Glutamatergic neuron (in vitro differentiated cells): ENCODE measurements at regions not wholly inside any gene's neighbourhood (a gene's known extent, or its start where the extent isn't known, plus 50 kb on each side); places are given as distances from the start of the nearest gene placed in this dataset.
A peak's percentile ranks its signal among the peaks of the same experiment; 100 is the strongest.
"Not testable (repeated sequence)": the region's sequence is repeated elsewhere in the genome, so short reads cannot be mapped to it uniquely, and the experiment has no call there.

Experiments used
- DNase-seq: peaks from one replicate; pipeline ENCODE4 v3.0.0; 2022
- H3K27ac Mint-ChIP-seq: one replicate; pipeline ENCODE4 v1.8.0; 2020; ENCODE audit warnings: mild to moderate bottlenecking, mixed read lengths, inconsistent platforms; ENCODE audit not compliant: unreplicated experiment
- H3K27me3 Mint-ChIP-seq: one replicate; pipeline ENCODE4 v1.8.0; 2020; ENCODE audit warnings: mild to moderate bottlenecking, moderate library complexity, mixed read lengths, inconsistent platforms; ENCODE audit not compliant: unreplicated experiment
- H3K36me3 Mint-ChIP-seq: one replicate; pipeline ENCODE4 v1.8.0; 2020; ENCODE audit warnings: mild to moderate bottlenecking, mixed read lengths, inconsistent platforms; ENCODE audit not compliant: unreplicated experiment
- H3K4me1 Mint-ChIP-seq: one replicate; pipeline ENCODE4 v1.8.0; 2020; ENCODE audit warnings: mild to moderate bottlenecking, low read depth, mixed read lengths, inconsistent platforms; ENCODE audit not compliant: unreplicated experiment
- H3K4me3 Mint-ChIP-seq: one replicate; pipeline ENCODE4 v1.8.0; 2020; ENCODE audit warnings: mild to moderate bottlenecking, mixed read lengths, inconsistent platforms; ENCODE audit not compliant: unreplicated experiment
- H3K9me3 Mint-ChIP-seq: one replicate; pipeline ENCODE4 v1.8.0; 2020; ENCODE audit warnings: mild to moderate bottlenecking, moderate library complexity, mixed read lengths, inconsistent platforms; ENCODE audit not compliant: unreplicated experiment
- TF ChIP-seq, protein P1 (sequence below): fragments of 200-600 bp; sonication (generic); IDR thresholded peaks from one replicate; pipeline ENCODE4 v1.5.0; 2021; ENCODE audit not compliant: partially characterized antibody, unreplicated experiment

DNA sequence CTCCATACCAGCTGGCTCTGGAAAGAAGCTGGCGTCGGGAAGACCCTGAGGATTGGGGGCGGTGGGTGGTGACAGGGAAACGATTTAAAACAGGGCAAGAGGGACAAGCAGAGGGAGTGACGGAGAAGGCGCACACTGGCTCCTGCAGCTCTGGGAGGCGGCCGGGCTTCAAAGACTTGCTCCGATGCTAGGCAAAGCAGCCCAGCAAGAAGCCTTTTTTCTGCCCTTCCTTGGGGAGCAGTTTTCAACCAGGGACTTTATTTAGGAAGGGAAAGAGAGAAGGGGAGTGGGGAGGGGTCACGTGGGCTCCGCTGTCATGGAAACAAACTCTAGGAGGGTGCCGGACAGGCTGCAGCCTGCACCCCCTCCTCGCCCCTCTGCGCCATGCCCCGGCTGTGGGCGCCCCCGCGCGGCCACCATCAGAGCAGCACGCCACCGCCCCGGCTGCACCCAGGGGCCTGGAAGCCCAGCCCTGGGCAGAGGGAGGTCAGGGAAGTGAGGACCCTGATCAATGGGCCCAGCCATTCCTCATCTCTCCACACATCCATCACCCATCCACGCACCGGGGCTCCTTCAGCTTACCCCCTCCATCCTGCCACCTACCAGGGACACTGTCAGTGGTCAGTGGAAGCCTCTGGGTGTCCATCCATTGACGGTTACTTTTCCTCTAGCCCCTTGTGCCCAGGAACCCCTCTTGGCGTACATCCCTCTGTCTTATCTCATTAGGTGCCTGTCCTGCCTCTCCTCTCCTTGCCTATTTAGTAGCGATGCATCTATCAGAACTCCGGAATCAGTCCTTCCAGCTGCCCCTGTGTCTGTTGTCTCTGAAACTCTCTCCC lies 66.6 kb upstream of the CCDC167 start:
- H3K9me3 Mint-ChIP-seq, result peaks cover 36% of the 10 kb centered on the region
- peak; percentile 88 for DNase-seq
- H3K27me3 Mint-ChIP-seq, result peaks cover 23% of the 10 kb centered on the region
- H3K4me3 Mint-ChIP-seq, result peak overlapping the region; percentile 86
- TF ChIP-seq, protein P1, sequence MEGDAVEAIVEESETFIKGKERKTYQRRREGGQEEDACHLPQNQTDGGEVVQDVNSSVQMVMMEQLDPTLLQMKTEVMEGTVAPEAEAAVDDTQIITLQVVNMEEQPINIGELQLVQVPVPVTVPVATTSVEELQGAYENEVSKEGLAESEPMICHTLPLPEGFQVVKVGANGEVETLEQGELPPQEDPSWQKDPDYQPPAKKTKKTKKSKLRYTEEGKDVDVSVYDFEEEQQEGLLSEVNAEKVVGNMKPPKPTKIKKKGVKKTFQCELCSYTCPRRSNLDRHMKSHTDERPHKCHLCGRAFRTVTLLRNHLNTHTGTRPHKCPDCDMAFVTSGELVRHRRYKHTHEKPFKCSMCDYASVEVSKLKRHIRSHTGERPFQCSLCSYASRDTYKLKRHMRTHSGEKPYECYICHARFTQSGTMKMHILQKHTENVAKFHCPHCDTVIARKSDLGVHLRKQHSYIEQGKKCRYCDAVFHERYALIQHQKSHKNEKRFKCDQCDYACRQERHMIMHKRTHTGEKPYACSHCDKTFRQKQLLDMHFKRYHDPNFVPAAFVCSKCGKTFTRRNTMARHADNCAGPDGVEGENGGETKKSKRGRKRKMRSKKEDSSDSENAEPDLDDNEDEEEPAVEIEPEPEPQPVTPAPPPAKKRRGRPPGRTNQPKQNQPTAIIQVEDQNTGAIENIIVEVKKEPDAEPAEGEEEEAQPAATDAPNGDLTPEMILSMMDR, result peak; percentile 84
- H3K36me3 Mint-ChIP-seq, result no peaks in the 10 kb centered on the region
- H3K27ac Mint-ChIP-seq, result peak overlapping the region; percentile 99
- peaks cover 70% of the 10 kb centered on the region for H3K4me1 Mint-ChIP-seq

DNA sequence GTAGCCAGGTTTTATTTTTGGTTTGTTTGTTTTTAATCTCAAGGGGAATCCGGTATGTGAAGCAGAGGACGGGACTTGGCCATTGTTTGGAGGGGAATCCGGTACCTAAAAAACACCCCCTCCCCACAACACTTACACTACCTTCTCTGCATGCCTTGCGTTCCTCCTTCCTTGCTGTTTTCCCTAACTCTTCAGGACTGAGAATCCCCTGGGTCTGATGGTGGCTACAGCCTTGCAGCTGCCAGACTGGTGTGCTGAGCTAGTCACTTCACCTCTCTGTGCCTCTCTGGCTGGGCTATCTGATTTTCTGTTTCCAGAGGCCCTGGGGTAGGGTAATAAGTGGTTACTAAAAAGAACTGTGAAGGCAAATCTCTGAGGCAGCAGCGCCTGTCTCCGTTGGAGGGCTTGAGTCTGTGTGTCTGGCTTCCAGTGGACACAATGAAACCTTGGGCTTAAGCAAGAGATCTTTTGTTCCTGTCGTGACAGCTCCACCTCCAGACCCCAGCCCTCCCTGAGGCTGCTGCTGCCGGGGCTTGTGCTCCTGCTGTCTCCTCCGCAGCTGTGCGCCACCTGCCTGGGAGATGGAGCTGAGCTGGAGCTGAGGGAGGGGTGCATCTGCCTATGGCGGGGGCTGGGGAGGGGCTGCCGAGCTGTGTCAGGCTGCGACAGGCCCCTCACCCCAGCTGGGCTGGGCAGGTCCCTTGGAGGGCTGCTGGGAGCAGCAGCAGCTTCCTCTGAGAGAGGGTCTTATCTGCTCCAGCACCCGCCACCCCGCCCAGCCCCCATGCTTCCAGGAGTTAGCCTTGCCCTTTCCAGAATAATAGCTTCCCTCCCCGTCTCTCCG lies 65.8 kb upstream of the CCDC167 start:
- H3K27me3 Mint-ChIP-seq, result peaks cover 25% of the 10 kb centered on the region
- peaks cover 33% of the 10 kb centered on the region for H3K9me3 Mint-ChIP-seq
- TF ChIP-seq, protein P1, result no peak
- peak overlapping the region; percentile 99 for H3K27ac Mint-ChIP-seq
- peak overlapping the region; percentile 83 for H3K4me3 Mint-ChIP-seq
- no peaks in the 10 kb centered on the region for H3K36me3 Mint-ChIP-seq
- H3K4me1 Mint-ChIP-seq, result peaks cover 69% of the 10 kb centered on the region
- DNase-seq, result peak; percentile 97

DNA sequence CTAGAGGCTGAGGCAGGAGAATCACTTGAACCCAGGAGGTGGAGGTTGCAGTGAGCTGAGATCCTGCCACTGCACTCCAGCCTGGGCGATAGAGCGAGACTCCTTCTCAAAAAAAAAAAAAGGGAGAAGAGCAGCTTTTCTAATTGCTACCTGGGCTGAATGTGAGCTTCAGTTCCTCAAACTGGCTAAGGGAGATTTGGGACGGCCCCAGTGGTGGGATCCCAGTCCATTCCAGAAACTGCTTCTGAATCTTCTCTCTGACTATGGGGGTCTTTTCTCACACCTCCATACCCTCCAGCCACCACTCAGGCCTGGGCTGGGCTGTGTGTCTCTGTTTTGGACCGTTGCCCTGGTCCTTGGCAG lies 63.2 kb upstream of the CCDC167 start:
- Mint-ChIP-seq H3K27me3 (peaks cover 29% of the 10 kb centered on the region), H3K4me1 (peaks cover 73% of the 10 kb centered on the region)
- not testable (repeated sequence) for H3K36me3 Mint-ChIP-seq

DNA sequence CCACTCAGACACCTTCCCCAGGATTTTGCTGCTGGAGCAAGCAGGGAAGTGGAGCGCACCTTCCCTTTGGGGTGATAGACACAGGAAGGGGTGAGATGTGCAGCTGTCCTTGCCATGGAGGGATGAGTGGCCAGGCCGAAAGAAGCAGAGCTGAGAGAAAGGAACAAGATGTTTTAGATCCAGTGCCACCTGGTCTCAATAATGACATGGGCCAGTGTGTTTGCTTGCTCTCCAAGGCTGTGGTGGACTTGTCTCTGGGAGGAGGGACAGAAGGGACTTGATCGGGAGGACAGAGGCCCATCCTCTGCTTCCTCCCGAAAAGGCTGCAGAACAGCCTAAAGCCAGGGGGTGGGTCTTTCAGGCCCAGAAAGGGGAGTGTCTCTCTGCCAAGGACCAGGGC lies 61.7 kb upstream of the CCDC167 start:
- DNase-seq, result no peak
- TF ChIP-seq, protein P1, result no peak
- no peak overlapping the region for H3K4me3 Mint-ChIP-seq
- H3K27ac Mint-ChIP-seq, result peak overlapping the region; percentile 28
- H3K9me3 Mint-ChIP-seq, result peaks cover 25% of the 10 kb centered on the region
- peaks cover 66% of the 10 kb centered on the region for H3K4me1 Mint-ChIP-seq
- H3K36me3 Mint-ChIP-seq, result no peaks in the 10 kb centered on the region
- peaks cover 23% of the 10 kb centered on the region for H3K27me3 Mint-ChIP-seq

More for the DNA sequence above, 63.2 kb upstream of the CCDC167 start:
- not testable (repeated sequence) for DNase-seq, H3K4me3 Mint-ChIP-seq, H3K27ac Mint-ChIP-seq
- H3K9me3 Mint-ChIP-seq, result peaks cover 30% of the 10 kb centered on the region

DNA sequence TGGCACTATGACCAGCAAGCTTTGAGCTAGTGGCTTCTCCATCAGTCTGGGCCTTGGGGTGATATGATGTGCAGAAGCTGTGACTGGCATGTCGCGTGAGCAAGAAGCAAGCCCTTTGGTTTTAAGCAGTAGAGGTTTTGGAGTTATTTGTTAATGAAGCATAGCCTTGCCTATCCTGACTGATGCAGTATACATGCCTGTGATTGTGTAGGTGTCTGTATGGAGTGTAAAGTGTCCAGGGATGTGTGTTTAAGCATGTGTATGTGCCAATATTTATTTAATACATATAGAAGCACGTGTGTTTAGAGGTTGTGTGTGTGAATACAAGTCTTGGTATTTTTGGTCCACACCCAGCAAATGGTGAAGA lies 61.0 kb upstream of the CCDC167 start:
- H3K36me3 Mint-ChIP-seq, result no peaks in the 10 kb centered on the region
- TF ChIP-seq, protein P1, result no peak
- no peak overlapping the region for H3K4me3 Mint-ChIP-seq
- DNase-seq, result no peak
- peaks cover 66% of the 10 kb centered on the region for H3K4me1 Mint-ChIP-seq
- H3K27ac Mint-ChIP-seq, result peak overlapping the region; percentile 77
- peaks cover 20% of the 10 kb centered on the region for H3K27me3 Mint-ChIP-seq
- peaks cover 22% of the 10 kb centered on the region for H3K9me3 Mint-ChIP-seq
